ENCODE measurements at regions not wholly inside any gene's neighbourhood (a gene's known extent, or its start where the extent isn't known, plus 50 kb on each side); places are given as distances from the start of the nearest gene placed in this dataset.

- Mint-ChIP-seq H3K27ac (no peak overlapping the region), H3K4me3 (no peak overlapping the region), H3K4me1 (no peaks in the 10 kb centered on the region), H3K36me3 (ENCODE audit: low read depth) (no peaks in the 10 kb centered on the region), H3K27me3 (no peaks in the 10 kb centered on the region), H3K9me3 (no peaks in the 10 kb centered on the region)
- POLR2A ChIA-PET, result no interaction called here
- CTCF ChIA-PET, result no interaction called here
- DNase-seq, result no peak
Measured at GRCh38 chr16:73853968-73854367, 442.6 kb upstream of the PSMD7 start.

DNA sequence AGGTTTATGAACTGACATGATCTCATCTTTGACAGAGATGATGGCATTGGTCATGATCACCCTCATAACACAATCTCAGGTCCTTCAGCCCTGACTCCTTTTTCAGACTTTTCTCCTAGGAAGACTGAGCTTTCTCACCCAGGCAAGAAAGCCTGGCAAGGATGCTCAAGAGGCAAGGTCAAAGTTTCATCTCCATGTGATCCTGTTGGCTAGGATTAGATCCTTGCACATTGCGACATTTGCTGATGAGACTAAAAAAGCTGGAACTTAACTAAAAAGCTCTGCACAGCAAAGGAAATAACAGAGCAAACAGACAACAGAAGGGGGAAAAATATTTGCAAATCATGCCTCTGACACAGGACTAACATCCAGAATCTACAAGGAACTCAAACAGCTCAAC, 444.1 kb upstream of the PSMD7 start:
- ChIA-PET CTCF (no interaction called here), POLR2A (no interaction called here)
- H3K9me3 Mint-ChIP-seq, result no peaks in the 10 kb centered on the region
- no peaks in the 10 kb centered on the region for H3K4me1 Mint-ChIP-seq
- no peak for DNase-seq
- no peaks in the 10 kb centered on the region for H3K36me3 Mint-ChIP-seq (ENCODE audit: low read depth)
- no peak overlapping the region for H3K27ac Mint-ChIP-seq
- H3K4me3 Mint-ChIP-seq, result no peak overlapping the region
- H3K27me3 Mint-ChIP-seq, result no peaks in the 10 kb centered on the region

GRCh38 chr16:73848993-73849392, 447.6 kb upstream of the PSMD7 start:
- Mint-ChIP-seq H3K4me3 (no peak overlapping the region), H3K36me3 (ENCODE audit: low read depth) (no peaks in the 10 kb centered on the region), H3K9me3 (peaks cover 5% of the 10 kb centered on the region), H3K27me3 (no peaks in the 10 kb centered on the region), H3K27ac (no peak overlapping the region), H3K4me1 (no peaks in the 10 kb centered on the region)
- POLR2A ChIA-PET, result no interaction called here
- no peak for DNase-seq
- CTCF ChIA-PET, result no interaction called here

DNA sequence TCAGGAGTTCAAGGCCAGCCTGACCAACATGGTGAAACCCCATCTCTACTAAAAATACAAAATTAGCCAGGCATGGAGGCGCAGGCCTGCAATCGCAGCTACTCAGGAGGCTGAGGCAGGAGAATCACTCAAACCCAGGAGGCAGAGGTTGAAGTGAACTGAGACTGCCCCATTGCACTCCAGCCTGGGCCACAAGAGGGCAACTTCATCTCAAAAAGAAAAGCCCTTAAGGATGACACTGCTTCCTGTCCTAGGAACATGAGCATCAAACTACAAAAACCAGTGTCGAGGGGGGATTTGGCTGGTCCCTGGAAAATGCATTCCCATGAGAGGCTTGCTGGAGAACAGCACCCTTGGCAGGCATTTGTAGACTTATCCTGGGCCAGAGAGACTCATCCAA, 449.5 kb upstream of the PSMD7 start:
- DNase-seq, result no peak
- Mint-ChIP-seq H3K27ac (no peak overlapping the region), H3K36me3 (ENCODE audit: low read depth) (no peaks in the 10 kb centered on the region), H3K4me3 (no peak overlapping the region), H3K4me1 (no peaks in the 10 kb centered on the region), H3K9me3 (peaks cover 11% of the 10 kb centered on the region), H3K27me3 (no peaks in the 10 kb centered on the region)
- POLR2A ChIA-PET, result no interaction called here
- CTCF ChIA-PET, result no interaction called here

DNA sequence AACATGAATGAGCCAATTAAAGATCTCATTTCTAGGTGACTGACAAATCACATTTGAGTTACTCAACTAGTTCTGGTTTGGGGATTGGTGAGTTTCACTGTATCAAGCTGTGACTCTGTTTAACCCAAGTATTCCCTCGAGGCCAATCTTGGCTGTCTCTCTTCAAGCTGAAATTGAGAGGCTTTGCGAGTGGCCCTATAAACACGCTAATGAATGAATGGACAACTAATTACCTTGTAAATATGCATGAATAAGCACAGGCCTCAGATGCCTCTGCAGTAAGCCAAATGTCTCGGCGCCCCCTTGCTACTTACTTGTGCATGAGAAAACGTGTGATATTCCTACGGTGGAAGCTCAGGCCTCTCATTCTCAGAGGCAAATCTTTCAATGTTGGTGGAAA, 450.3 kb upstream of the PSMD7 start:
- Mint-ChIP-seq H3K4me1 (no peaks in the 10 kb centered on the region), H3K27me3 (no peaks in the 10 kb centered on the region), H3K9me3 (peaks cover 11% of the 10 kb centered on the region), H3K36me3 (ENCODE audit: low read depth) (no peaks in the 10 kb centered on the region), H3K27ac (no peak overlapping the region), H3K4me3 (no peak overlapping the region)
- POLR2A ChIA-PET, result no interaction called here
- CTCF ChIA-PET, result no interaction called here
- DNase-seq, result no peak

DNA sequence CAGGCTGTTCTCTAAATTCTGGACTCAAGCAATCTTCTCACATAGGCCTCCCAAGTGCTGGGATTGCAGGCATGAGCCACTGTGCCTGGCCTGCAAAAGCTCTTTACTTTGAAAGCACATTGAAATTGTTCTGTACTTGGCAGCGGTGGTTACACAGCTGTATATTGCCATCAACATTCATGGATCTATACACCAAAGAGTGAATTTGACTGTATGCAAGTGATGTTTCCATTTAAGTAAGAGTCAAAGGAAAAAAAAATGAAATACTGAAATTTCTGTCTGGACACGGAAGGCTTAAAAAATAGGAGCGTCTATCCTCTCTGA, 450.6 kb upstream of the PSMD7 start:
- Mint-ChIP-seq H3K36me3 (ENCODE audit: low read depth) (no peaks in the 10 kb centered on the region), H3K27ac (no peak overlapping the region), H3K27me3 (no peaks in the 10 kb centered on the region), H3K4me3 (no peak overlapping the region), H3K4me1 (no peaks in the 10 kb centered on the region), H3K9me3 (peaks cover 11% of the 10 kb centered on the region)
- POLR2A ChIA-PET, result no interaction called here
- CTCF ChIA-PET, result no interaction called here
- no peak for DNase-seq

DNA sequence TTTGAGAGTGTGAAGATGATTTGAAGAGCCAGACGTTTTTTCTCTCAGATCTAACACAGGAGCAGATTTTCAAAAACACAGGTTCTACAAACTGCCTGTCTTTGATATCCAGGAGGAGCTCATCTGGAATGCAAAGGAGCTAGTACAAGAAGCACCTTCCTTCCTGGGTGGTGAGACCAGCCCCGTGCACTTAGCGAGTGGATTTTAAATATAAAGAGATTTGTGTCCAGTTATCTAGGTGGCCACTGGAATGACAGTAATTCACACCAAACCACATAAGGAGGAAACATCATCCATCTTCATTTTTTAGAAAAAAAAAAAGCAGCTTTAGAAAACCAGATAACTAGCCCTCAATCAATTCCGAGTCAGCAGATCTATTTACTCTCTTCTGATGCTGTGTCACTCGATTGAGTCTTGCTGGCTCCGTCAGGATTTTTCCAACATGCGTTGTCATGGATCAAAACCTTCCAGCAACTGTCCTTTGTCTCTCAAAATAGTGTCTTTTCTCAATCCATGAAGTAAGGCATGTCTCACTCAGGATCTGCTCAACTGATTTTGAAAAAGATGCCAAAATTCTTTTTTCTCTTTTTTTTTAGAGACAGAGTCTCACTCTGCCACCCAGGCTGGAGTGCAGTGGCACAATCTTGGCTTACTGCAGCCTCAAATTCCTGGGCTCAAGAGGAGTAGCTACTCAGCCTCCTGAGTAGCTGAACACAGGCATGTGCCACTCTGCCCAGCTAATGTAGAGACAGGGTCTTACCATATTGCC, 451.2 kb upstream of the PSMD7 start:
- CTCF ChIA-PET, result no interaction called here

GRCh38 chr16:73840728-73841127, 455.9 kb upstream of the PSMD7 start:
- no peaks in the 10 kb centered on the region for H3K4me1 Mint-ChIP-seq
- no peak overlapping the region for H3K4me3 Mint-ChIP-seq
- H3K27ac Mint-ChIP-seq, result no peak overlapping the region
- H3K27me3 Mint-ChIP-seq, result no peaks in the 10 kb centered on the region
- ChIA-PET POLR2A (no interaction called here), CTCF (no interaction called here)
- peaks cover 15% of the 10 kb centered on the region for H3K9me3 Mint-ChIP-seq
- H3K36me3 Mint-ChIP-seq (ENCODE audit: low read depth), result no peaks in the 10 kb centered on the region
- no peak for DNase-seq

More for the DNA sequence above, 451.2 kb upstream of the PSMD7 start:
- peaks cover 13% of the 10 kb centered on the region for H3K9me3 Mint-ChIP-seq
- H3K27ac Mint-ChIP-seq, result no peak overlapping the region
- no peak for DNase-seq
- H3K36me3 Mint-ChIP-seq (ENCODE audit: low read depth), result no peaks in the 10 kb centered on the region
- H3K4me1 Mint-ChIP-seq, result no peaks in the 10 kb centered on the region
- POLR2A ChIA-PET, result no interaction called here
- H3K27me3 Mint-ChIP-seq, result no peaks in the 10 kb centered on the region
- H3K4me3 Mint-ChIP-seq, result no peak overlapping the region

GRCh38 chr16:73831220-73831619, 465.4 kb upstream of the PSMD7 start:
- Mint-ChIP-seq H3K4me1 (no peaks in the 10 kb centered on the region), H3K27me3 (no peaks in the 10 kb centered on the region), H3K9me3 (peaks cover 6% of the 10 kb centered on the region), H3K27ac (no peak overlapping the region), H3K36me3 (ENCODE audit: low read depth) (no peaks in the 10 kb centered on the region), H3K4me3 (no peak overlapping the region)
- CTCF ChIA-PET, result no interaction called here
- POLR2A ChIA-PET, result no interaction called here
- DNase-seq, result no peak

- no peak overlapping the region for H3K4me3 Mint-ChIP-seq
- peaks cover 10% of the 10 kb centered on the region for H3K9me3 Mint-ChIP-seq
- no peaks in the 10 kb centered on the region for H3K4me1 Mint-ChIP-seq
- POLR2A ChIA-PET, result no interaction called here
- no peak overlapping the region for H3K27ac Mint-ChIP-seq
- H3K27me3 Mint-ChIP-seq, result no peaks in the 10 kb centered on the region
- CTCF ChIA-PET, result interaction anchor here (0.6 kb wide), 1 partner anchor 168 kb away, joined by 4 read pairs; no protein-coding TSS in a partner anchor
- no peak for DNase-seq
- H3K36me3 Mint-ChIP-seq (ENCODE audit: low read depth), result no peaks in the 10 kb centered on the region
Measured at GRCh38 chr16:73823205-73823849, 473.3 kb upstream of the PSMD7 start.

DNA sequence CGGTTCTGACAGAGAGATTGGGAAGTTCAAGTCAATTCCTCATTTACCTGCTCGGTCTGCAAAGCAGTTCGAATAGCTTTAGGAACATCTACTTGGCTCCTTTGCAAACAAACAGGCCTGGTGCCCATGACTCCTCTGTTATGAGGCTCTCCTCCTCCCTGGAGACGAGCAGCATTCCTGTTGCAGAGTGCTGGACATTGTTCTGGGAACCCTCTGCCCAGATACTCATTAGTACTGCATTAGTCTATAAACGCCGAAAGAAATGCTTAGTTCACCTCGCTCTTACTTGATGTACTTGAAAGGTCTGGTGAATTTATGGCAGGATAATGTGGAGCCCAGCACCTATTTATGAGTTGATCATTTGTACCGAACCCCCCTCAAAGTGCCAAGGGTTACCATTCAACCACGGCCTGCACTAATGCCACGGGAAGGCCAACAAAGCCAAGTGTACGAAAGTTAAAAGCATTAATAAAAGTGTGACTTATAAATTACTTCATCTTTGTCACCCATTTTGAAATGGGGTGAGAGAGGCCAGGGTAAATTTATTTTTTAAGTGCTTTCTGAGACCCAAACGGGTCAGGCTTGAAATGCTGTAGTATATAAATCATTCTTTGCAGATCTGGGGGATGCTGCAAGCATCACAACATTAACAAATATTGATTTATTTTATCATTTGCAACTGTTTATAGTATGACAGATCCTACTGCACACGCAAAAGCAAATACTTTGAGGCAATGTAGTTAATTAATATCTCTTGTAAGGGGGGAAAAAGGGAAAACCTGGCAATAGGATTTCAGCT, 478.9 kb upstream of the PSMD7 start:
- no peaks in the 10 kb centered on the region for H3K27me3 Mint-ChIP-seq
- POLR2A ChIA-PET, result no interaction called here
- CTCF ChIA-PET, result no interaction called here
- no peaks in the 10 kb centered on the region for H3K4me1 Mint-ChIP-seq
- H3K9me3 Mint-ChIP-seq, result peaks cover 8% of the 10 kb centered on the region
- H3K27ac Mint-ChIP-seq, result no peak overlapping the region
- no peak overlapping the region for H3K4me3 Mint-ChIP-seq
- no peaks in the 10 kb centered on the region for H3K36me3 Mint-ChIP-seq (ENCODE audit: low read depth)
- no peak for DNase-seq

- no peak for DNase-seq
- H3K27ac Mint-ChIP-seq, result no peak overlapping the region
- H3K9me3 Mint-ChIP-seq, result no peaks in the 10 kb centered on the region
- no peak overlapping the region for H3K4me3 Mint-ChIP-seq
- no peaks in the 10 kb centered on the region for H3K4me1 Mint-ChIP-seq
- ChIA-PET POLR2A (no interaction called here), CTCF (no interaction called here)
- no peaks in the 10 kb centered on the region for H3K36me3 Mint-ChIP-seq (ENCODE audit: low read depth)
- no peaks in the 10 kb centered on the region for H3K27me3 Mint-ChIP-seq
Measured at GRCh38 chr16:73813527-73813926, 483.1 kb upstream of the PSMD7 start.

GRCh38 chr16:73804456-73804855, 492.2 kb upstream of the PSMD7 start:
- no peak for DNase-seq
- Mint-ChIP-seq H3K27ac (no peak overlapping the region), H3K36me3 (ENCODE audit: low read depth) (no peaks in the 10 kb centered on the region), H3K27me3 (no peaks in the 10 kb centered on the region), H3K9me3 (no peaks in the 10 kb centered on the region), H3K4me1 (no peaks in the 10 kb centered on the region), H3K4me3 (no peak overlapping the region)
- POLR2A ChIA-PET, result no interaction called here
- CTCF ChIA-PET, result no interaction called here

- no peak for DNase-seq
- Mint-ChIP-seq H3K27ac (no peak overlapping the region), H3K9me3 (peaks cover 3% of the 10 kb centered on the region), H3K27me3 (no peaks in the 10 kb centered on the region), H3K36me3 (ENCODE audit: low read depth) (no peaks in the 10 kb centered on the region), H3K4me3 (no peak overlapping the region), H3K4me1 (no peaks in the 10 kb centered on the region)
- CTCF ChIA-PET, result no interaction called here
- POLR2A ChIA-PET, result no interaction called here
Measured at GRCh38 chr16:73798471-73798870, 498.1 kb upstream of the PSMD7 start.

Data from activated CD4-positive, alpha-beta memory T cell treated with anti-CD3 and anti-CD28 coated beads, Interleukin-2, amount 10 ng/mL, durations not matched to agents 7 days and 5 days (primary cell).